ENCODE measurements at regions not wholly inside any gene's neighbourhood (a gene's known extent, or its start where the extent isn't known, plus 50 kb on each side); places are given as distances from the start of the nearest gene placed in this dataset.

DNA sequence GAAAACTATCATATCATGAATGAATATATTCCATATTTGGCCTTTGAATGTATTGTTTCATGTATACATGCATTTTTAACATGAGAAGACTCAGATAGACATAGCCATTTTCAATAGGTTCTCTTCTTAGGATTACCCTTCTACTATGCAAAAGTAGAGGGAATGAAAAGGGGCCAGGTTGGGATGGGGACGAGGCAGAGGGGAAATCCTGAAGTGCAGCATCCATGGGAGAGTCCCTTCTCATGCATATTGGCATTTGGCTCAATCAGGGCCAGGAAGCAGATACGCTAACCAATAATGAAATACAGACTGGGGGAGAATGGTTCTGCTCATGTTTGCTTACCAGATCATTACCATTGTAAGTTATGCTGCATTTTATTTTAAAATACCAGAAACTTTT is 475.8 kb downstream of the STK39 start:
- TF ChIP-seq, protein P1, sequence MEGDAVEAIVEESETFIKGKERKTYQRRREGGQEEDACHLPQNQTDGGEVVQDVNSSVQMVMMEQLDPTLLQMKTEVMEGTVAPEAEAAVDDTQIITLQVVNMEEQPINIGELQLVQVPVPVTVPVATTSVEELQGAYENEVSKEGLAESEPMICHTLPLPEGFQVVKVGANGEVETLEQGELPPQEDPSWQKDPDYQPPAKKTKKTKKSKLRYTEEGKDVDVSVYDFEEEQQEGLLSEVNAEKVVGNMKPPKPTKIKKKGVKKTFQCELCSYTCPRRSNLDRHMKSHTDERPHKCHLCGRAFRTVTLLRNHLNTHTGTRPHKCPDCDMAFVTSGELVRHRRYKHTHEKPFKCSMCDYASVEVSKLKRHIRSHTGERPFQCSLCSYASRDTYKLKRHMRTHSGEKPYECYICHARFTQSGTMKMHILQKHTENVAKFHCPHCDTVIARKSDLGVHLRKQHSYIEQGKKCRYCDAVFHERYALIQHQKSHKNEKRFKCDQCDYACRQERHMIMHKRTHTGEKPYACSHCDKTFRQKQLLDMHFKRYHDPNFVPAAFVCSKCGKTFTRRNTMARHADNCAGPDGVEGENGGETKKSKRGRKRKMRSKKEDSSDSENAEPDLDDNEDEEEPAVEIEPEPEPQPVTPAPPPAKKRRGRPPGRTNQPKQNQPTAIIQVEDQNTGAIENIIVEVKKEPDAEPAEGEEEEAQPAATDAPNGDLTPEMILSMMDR (IDR thresholded peaks at IDR 0.05): no peak
- TF ChIP-seq POLR2A (IDR thresholded peaks at IDR 0.05): no peak
